MG63 (cell line): ENCODE measurements at regions not wholly inside any gene's neighbourhood (a gene's known extent, or its start where the extent isn't known, plus 50 kb on each side); places are given as distances from the start of the nearest gene placed in this dataset.
A peak's percentile ranks its signal among the peaks of the same experiment; 100 is the strongest.
"Not testable (repeated sequence)": the region's sequence is repeated elsewhere in the genome, so short reads cannot be mapped to it uniquely, and the experiment has no call there.

Experiments used
- DNase-seq: peaks from one replicate; pipeline ENCODE4 v3.0.0-alpha.2; 2020
- H3K27me3 ChIP-seq: fragments of 250-450 bp; sonication (Bioruptor Pico); 2 replicates; pipeline ENCODE4 v1.5.1; 2020; ENCODE audit warnings: mild to moderate bottlenecking, moderate library complexity
- H3K36me3 ChIP-seq: fragments of 250-450 bp; sonication (Bioruptor Pico); 2 replicates; pipeline ENCODE4 v1.5.1; 2020; ENCODE audit warnings: mild to moderate bottlenecking, moderate library complexity
- H3K4me3 ChIP-seq: fragments of 250-450 bp; sonication (Bioruptor Pico); 2 replicates; pipeline ENCODE4 v1.5.1; 2020; ENCODE audit warnings: mild to moderate bottlenecking, moderate library complexity
- H3K9me3 ChIP-seq: fragments of 250-450 bp; sonication (Bioruptor Pico); 2 replicates; pipeline ENCODE4 v1.5.1; 2020; ENCODE audit warnings: mild to moderate bottlenecking, moderate library complexity

DNA sequence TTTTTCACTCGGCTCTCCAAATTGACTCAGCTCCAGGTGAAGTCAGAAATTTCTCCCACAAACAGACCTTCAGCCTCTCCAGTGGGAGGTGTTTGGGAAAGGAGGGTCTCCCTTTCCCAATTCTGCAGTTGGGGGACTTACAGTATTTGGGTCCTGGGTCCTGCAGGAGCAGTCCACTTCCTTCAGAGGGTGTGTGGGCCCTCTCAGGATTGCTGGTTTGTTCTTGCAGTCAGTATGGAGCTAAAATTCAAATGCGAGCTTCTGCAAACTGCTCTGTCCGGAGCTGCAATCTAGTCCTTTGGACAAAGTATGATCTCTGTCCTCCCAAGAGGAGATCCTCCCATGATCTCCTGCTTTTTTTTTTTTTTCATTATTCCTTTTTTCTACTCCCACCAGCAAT is 87.9 kb upstream of the MSTN start:
- Histone ChIP-seq H3K4me3 (no peak overlapping the region), H3K36me3 (no peaks in the 10 kb centered on the region), H3K9me3 (no peaks in the 10 kb centered on the region), H3K27me3 (no peaks in the 10 kb centered on the region)
- no peak for DNase-seq

DNA sequence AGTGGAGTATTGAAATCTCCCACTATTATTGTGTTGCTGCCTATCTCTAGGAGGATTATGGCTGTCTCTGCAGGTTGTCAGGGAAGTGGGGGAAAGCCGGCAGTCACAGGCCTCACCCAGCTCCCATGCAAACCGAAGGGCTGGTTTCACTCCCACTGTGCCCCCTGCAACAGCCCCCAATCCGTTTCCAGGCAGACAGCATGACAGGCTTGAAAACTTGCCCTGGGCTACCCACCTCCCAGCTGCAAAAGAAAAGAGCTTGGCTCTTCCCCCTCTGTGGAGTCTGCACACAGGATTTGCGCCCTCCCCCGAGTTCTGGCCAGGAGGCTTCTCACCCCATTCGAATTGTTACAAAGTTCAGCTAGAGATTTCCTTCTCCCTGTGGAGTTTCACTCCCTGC is 87.4 kb upstream of the MSTN start:
- Histone ChIP-seq H3K4me3 (no peak overlapping the region), H3K27me3 (no peaks in the 10 kb centered on the region), H3K9me3 (no peaks in the 10 kb centered on the region), H3K36me3 (no peaks in the 10 kb centered on the region)
- DNase-seq: no peak

GRCh38 chr2:190149200-190149599 is 86.7 kb upstream of the MSTN start:
- Histone ChIP-seq H3K27me3 (no peaks in the 10 kb centered on the region), H3K4me3 (no peak overlapping the region), H3K9me3 (no peaks in the 10 kb centered on the region), H3K36me3 (no peaks in the 10 kb centered on the region)
- DNase-seq: no peak

GRCh38 chr2:190146109-190146508 is 83.6 kb upstream of the MSTN start:
- H3K4me3 ChIP-seq, DNase-seq, H3K9me3 ChIP-seq, H3K27me3 ChIP-seq, H3K36me3 ChIP-seq: not testable (repeated sequence)

DNA sequence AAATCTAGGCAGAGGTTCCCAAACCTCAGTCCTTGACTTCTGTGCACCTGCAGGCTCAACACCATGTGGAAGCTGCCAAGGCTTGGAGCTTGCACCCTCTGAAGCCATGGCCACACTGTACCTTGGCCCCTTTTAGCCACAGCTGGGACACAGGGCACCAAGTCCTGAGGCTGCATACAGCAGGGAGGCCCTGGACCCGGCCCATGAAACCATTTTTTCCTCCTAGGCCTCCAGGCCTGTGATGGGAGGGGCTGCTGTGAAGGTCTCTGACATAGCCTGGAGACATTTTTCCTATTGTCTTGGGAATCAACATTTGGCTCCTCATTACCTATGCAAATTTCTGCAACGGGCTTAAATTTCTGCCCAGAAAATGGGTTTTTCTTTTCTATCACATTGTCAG is 77.9 kb upstream of the MSTN start:
- not testable (repeated sequence) for H3K9me3 ChIP-seq, H3K4me3 ChIP-seq, H3K27me3 ChIP-seq, H3K36me3 ChIP-seq, DNase-seq

GRCh38 chr2:190139371-190139770 is 76.8 kb upstream of the MSTN start:
- no peak for DNase-seq
- Histone ChIP-seq H3K27me3 (no peaks in the 10 kb centered on the region), H3K36me3 (no peaks in the 10 kb centered on the region), H3K9me3 (no peaks in the 10 kb centered on the region), H3K4me3 (no peak overlapping the region)

DNA sequence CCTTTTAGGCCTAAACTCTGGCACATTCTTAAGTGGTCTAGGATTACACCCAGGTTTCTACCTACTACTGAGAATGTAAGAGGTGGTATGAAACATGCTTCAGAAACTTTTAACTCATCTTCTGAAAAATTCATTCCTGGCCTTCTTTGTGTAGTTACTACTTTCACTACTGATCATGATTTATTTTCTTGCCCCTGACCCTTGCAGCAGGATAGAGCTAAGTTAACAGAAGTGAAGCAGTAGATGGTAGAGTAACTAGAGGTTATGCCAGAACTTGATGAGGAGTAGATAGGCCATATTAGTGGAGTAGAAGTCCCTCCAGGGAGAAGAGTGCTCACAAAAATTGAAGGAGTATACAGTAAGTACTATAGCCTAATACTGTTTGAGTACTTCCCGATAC is 75.5 kb upstream of the MSTN start:
- no peak overlapping the region for H3K4me3 ChIP-seq
- DNase-seq: no peak
- no peaks in the 10 kb centered on the region for H3K9me3 ChIP-seq
- no peaks in the 10 kb centered on the region for H3K36me3 ChIP-seq
- no peaks in the 10 kb centered on the region for H3K27me3 ChIP-seq

- Histone ChIP-seq H3K36me3 (no peaks in the 10 kb centered on the region), H3K4me3 (no peak overlapping the region), H3K27me3 (no peaks in the 10 kb centered on the region), H3K9me3 (no peaks in the 10 kb centered on the region)
- no peak for DNase-seq
Measured at GRCh38 chr2:190137561-190137960, 75.0 kb upstream of the MSTN start.

- Histone ChIP-seq H3K4me3 (no peak overlapping the region), H3K27me3 (no peaks in the 10 kb centered on the region), H3K9me3 (peaks cover 2% of the 10 kb centered on the region; the same call in 1 of the 2 replicates), H3K36me3 (no peaks in the 10 kb centered on the region)
- no peak for DNase-seq
Measured at GRCh38 chr2:190136825-190137224, 74.3 kb upstream of the MSTN start.

- Histone ChIP-seq H3K9me3 (peaks cover 2% of the 10 kb centered on the region; the same call in 1 of the 2 replicates), H3K36me3 (no peaks in the 10 kb centered on the region), H3K27me3 (no peaks in the 10 kb centered on the region), H3K4me3 (no peak overlapping the region)
- no peak for DNase-seq
Measured at GRCh38 chr2:190136259-190136658, 73.7 kb upstream of the MSTN start.

GRCh38 chr2:190129421-190130199 is 67.1 kb upstream of the MSTN start:
- Histone ChIP-seq H3K36me3 (no peaks in the 10 kb centered on the region), H3K9me3 (peaks cover 2% of the 10 kb centered on the region; the same call in 1 of the 2 replicates), H3K4me3 (no peak overlapping the region), H3K27me3 (no peaks in the 10 kb centered on the region)
- no peak for DNase-seq

GRCh38 chr2:190127651-190128050 is 65.1 kb upstream of the MSTN start:
- no peak overlapping the region for H3K4me3 ChIP-seq
- peaks cover 2% of the 10 kb centered on the region; the same call in 1 of the 2 replicates for H3K9me3 ChIP-seq
- DNase-seq: no peak
- H3K27me3 ChIP-seq: no peaks in the 10 kb centered on the region
- H3K36me3 ChIP-seq: no peaks in the 10 kb centered on the region

DNA sequence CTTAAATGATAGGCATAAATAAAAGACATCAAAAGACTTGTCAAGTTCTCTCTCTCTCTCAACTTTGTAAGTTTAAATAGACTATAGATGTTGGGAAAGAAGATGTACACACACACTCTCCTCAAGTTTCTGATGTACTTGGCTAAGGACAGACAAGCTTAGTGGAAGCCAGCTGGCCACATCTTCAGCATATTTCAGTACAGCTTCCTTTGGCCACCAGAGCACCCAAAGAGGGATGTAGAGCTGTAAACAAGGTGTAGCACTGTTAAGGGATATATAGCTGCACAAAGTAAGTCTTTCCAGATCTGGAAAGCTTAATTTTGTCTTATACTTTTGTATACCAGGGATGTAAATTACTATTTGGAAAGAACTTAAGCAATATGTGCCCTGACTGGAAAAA is 64.3 kb upstream of the MSTN start:
- Histone ChIP-seq H3K27me3 (no peaks in the 10 kb centered on the region), H3K4me3 (no peak overlapping the region), H3K9me3 (no peaks in the 10 kb centered on the region), H3K36me3 (no peaks in the 10 kb centered on the region)
- peak; percentile 14 for DNase-seq

- Histone ChIP-seq H3K9me3 (no peaks in the 10 kb centered on the region), H3K27me3 (no peaks in the 10 kb centered on the region), H3K36me3 (no peaks in the 10 kb centered on the region), H3K4me3 (no peak overlapping the region)
- no peak for DNase-seq
Measured at GRCh38 chr2:190123956-190124355, 61.4 kb upstream of the MSTN start.

GRCh38 chr2:190121971-190122370 is 59.4 kb upstream of the MSTN start:
- Histone ChIP-seq H3K9me3 (no peaks in the 10 kb centered on the region), H3K27me3 (no peaks in the 10 kb centered on the region), H3K36me3 (no peaks in the 10 kb centered on the region), H3K4me3 (no peak overlapping the region)
- DNase-seq: no peak

DNA sequence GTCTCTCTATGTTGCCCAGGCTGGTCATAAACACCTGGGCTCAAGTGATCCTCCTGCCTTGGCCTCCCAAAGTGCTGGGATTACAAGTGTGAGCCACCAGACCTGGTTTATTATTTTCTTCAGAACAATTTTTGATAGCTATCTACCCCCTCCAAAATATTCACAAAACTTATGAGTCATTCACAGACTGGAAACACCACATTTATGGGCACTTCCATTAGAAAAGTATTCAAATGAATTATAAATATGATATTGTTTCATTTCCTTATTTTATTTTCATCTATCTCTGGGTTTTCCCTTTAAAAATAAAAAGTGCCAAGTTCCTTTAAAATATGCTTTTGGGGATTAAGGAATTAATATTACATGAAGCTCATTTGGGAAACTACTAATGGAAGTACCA is 58.8 kb upstream of the MSTN start:
- no peak overlapping the region for H3K4me3 ChIP-seq
- no peak for DNase-seq
- H3K27me3 ChIP-seq: no peaks in the 10 kb centered on the region
- no peaks in the 10 kb centered on the region for H3K36me3 ChIP-seq
- no peaks in the 10 kb centered on the region for H3K9me3 ChIP-seq

DNA sequence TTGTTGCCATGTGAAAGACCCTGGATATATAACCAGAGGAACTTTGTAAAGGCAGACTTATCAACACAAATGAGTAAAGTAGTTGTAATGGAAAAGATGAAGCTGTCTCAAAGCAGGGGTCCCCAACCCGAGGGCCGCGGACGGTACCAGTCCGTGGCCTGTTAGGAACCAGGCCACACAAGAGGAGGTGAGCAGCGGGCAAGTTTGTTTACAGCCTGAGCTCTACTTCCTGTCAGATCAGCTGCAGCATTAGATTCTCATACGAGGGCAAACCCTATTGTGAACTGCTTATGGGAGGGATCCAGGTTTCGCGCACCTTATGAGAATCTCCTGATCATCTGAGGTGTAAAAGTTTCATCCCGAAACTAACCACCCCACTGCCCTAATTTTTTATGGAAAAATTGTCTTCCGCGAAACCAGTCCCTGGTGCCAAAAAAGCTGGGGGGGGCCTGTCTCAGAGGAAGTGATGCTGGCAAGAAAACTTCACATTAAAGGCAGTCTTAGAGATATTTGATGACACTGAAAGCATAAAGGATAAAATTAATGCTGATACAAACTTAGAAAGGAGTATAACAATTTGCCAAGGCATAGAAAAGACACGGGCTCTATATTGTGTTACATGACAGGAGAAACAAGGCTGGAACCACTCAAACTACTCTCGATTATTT is 57.5 kb upstream of the MSTN start:
- Histone ChIP-seq H3K4me3 (no peak overlapping the region), H3K27me3 (no peaks in the 10 kb centered on the region), H3K9me3 (no peaks in the 10 kb centered on the region), H3K36me3 (no peaks in the 10 kb centered on the region)
- DNase-seq: no peak

DNA sequence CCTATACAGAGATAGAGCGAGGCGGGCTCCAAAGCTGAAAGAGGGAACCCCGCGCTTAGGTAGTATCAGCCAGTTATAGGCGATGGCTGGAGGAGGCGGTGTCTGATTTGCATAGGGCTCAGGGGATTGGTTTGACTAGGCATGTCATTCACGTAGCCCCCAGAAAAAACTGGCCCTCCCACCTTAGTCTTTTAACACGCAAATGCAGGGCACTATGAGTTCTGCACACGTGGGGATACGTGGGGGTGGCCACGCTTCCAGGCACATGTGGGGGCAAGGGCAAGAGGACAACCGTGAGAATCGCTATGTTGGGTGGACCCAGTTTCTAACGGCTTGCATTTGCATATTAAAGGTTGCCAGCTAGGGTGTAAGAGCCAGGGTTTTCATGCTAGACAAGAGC is 56.7 kb upstream of the MSTN start:
- DNase-seq: no peak
- H3K4me3 ChIP-seq: no peak overlapping the region

More for the DNA sequence above, 56.7 kb upstream of the MSTN start:
- Histone ChIP-seq H3K36me3 (no peaks in the 10 kb centered on the region), H3K9me3 (no peaks in the 10 kb centered on the region), H3K27me3 (no peaks in the 10 kb centered on the region)
